Gastrocnemius medialis (tissue), 4 donors: ENCODE measurements at regions not wholly inside any gene's neighbourhood (a gene's known extent, or its start where the extent isn't known, plus 50 kb on each side); places are given as distances from the start of the nearest gene placed in this dataset.

ENCODE experiments used
- CTCF ChIP-seq, 5 experiments: fragments of 450-650 bp in 3 of 5; fragments of 200-600 bp in 2 of 5; sonication (generic) in 2 of 5; IDR thresholded peaks in 4 of 5; conservative IDR thresholded peaks in 1 of 5; 1 replicate in 4 of 5; 2 replicates in 1 of 5; pipeline ENCODE4 v1.5.1; 2016 to 2019; ENCODE audit warnings: antibody characterized with exemption in 5 of 5, mild to moderate bottlenecking in 3 of 5, moderate library complexity in 3 of 5
- POLR2A ChIP-seq, 2 donors: fragments of 450-650 bp; IDR thresholded peaks; one replicate each; pipeline ENCODE4 v1.6.1; 2017; ENCODE audit warnings: antibody characterized with exemption in 2 of 2, mild to moderate bottlenecking in 2 of 2, moderate library complexity in 2 of 2

- TF ChIP-seq POLR2A (IDR thresholded peaks at IDR 0.05) (no peak), CTCF (IDR thresholded peaks at IDR 0.05 in 4 of 5, conservative IDR thresholded peaks at IDR 0.05 in 1 of 5) (no peak)
Measured at GRCh38 chr5:67974054-67974453, 241.5 kb upstream of the PIK3R1 start.
